GM21737 (cell line): ENCODE measurements at regions not wholly inside any gene's neighbourhood (a gene's known extent, or its start where the extent isn't known, plus 50 kb on each side); places are given as distances from the start of the nearest gene placed in this dataset.

Experiments used
- ATAC-seq: cut with Tn5 transposase; IDR thresholded peaks from one replicate; pipeline ENCODE4 v1.9.1; 2021; ENCODE audit warnings: mild to moderate bottlenecking, moderate library complexity; ENCODE audit not compliant: unreplicated experiment

GRCh38 chr2:176388861-176389260 lies 119.6 kb downstream of the MTX2 start:
- no peak for ATAC-seq

- no peak for ATAC-seq
These were observed 121.3 kb downstream of the MTX2 start for GRCh38 chr2:176390276-176391147.

- ATAC-seq = no peak
These were observed 121.8 kb downstream of the MTX2 start for GRCh38 chr2:176391148-176391419.

GRCh38 chr2:176392249-176392648 lies 123.0 kb downstream of the MTX2 start:
- no peak for ATAC-seq

GRCh38 chr2:176392744-176393414 lies 123.6 kb downstream of the MTX2 start:
- ATAC-seq = no peak

GRCh38 chr2:176395273-176395854 lies 126.1 kb downstream of the MTX2 start:
- ATAC-seq = no peak

- ATAC-seq = no peak
These were observed 129.2 kb downstream of the MTX2 start for GRCh38 chr2:176398243-176399073.

- no peak for ATAC-seq
These were observed 129.9 kb downstream of the MTX2 start for GRCh38 chr2:176399074-176399598.

GRCh38 chr2:176405477-176405876 lies 136.2 kb downstream of the MTX2 start:
- no peak for ATAC-seq

GRCh38 chr2:176407706-176408105 lies 138.5 kb downstream of the MTX2 start:
- ATAC-seq = no peak

- no peak for ATAC-seq
These were observed 140.4 kb downstream of the MTX2 start for GRCh38 chr2:176409671-176410070.

GRCh38 chr2:176412136-176412535 lies 142.9 kb downstream of the MTX2 start:
- no peak for ATAC-seq

GRCh38 chr2:176413786-176414185 lies 144.5 kb downstream of the MTX2 start:
- no peak for ATAC-seq

- ATAC-seq = no peak
These were observed 145.4 kb downstream of the MTX2 start for GRCh38 chr2:176414641-176415040.

- no peak for ATAC-seq
These were observed 146.1 kb downstream of the MTX2 start for GRCh38 chr2:176415174-176415895.

- no peak for ATAC-seq
These were observed 146.8 kb downstream of the MTX2 start for GRCh38 chr2:176415937-176416499.

- no peak for ATAC-seq
These were observed 149.5 kb downstream of the MTX2 start for GRCh38 chr2:176418768-176419167.

- ATAC-seq = no peak
These were observed 150.4 kb downstream of the MTX2 start for GRCh38 chr2:176419591-176420071.

GRCh38 chr2:176421297-176422050 lies 152.2 kb downstream of the MTX2 start:
- no peak for ATAC-seq
